ENCODE measurements at regions not wholly inside any gene's neighbourhood (a gene's known extent, or its start where the extent isn't known, plus 50 kb on each side); places are given as distances from the start of the nearest gene placed in this dataset.
"Not testable (repeated sequence)": the region's sequence is repeated elsewhere in the genome, so short reads cannot be mapped to it uniquely, and the experiment has no call there.

- Mint-ChIP-seq H3K36me3 (ENCODE audit: insufficient read depth, unreplicated experiment) (no peaks in the 10 kb centered on the region), H3K9me3 (ENCODE audit: unreplicated experiment) (no peaks in the 10 kb centered on the region), H3K4me1 (ENCODE audit: insufficient read depth, unreplicated experiment) (peaks cover 12% of the 10 kb centered on the region), H3K27me3 (ENCODE audit: insufficient read depth, unreplicated experiment) (no peaks in the 10 kb centered on the region), H3K4me3 (ENCODE audit: unreplicated experiment) (no peak overlapping the region), H3K27ac (ENCODE audit: low read depth, unreplicated experiment) (no peak overlapping the region)
- no TSS peak for BruUV-seq (replicated peaks)
- intact Hi-C loops (cut with micrococcal nuclease): no loop called here
- CTCF ChIA-PET: no interaction called here
- DNase-seq (ENCODE audit: unreplicated experiment): no peak
- TF ChIP-seq CTCF (IDR thresholded peaks at IDR 0.05; ENCODE audit: unreplicated experiment): no peak
- POLR2A ChIA-PET: interaction anchor here (0.6 kb wide), 1 partner anchor 48 kb away, joined by 4 read pairs; no protein-coding TSS in a partner anchor
Observed at GRCh38 chr6:150495126-150495525, 104.6 kb upstream of the PLEKHG1 start.

- Mint-ChIP-seq H3K27ac (ENCODE audit: low read depth, unreplicated experiment) (no peak overlapping the region), H3K4me3 (ENCODE audit: unreplicated experiment) (no peak overlapping the region), H3K36me3 (ENCODE audit: insufficient read depth, unreplicated experiment) (no peaks in the 10 kb centered on the region), H3K4me1 (ENCODE audit: insufficient read depth, unreplicated experiment) (peaks cover 12% of the 10 kb centered on the region), H3K27me3 (ENCODE audit: insufficient read depth, unreplicated experiment) (no peaks in the 10 kb centered on the region), H3K9me3 (ENCODE audit: unreplicated experiment) (no peaks in the 10 kb centered on the region)
- POLR2A ChIA-PET: interaction anchor here (0.7 kb wide), 1 partner anchor 15 kb away, joined by 3 read pairs; no protein-coding TSS in a partner anchor
- CTCF ChIA-PET: no interaction called here
- no peak for DNase-seq (ENCODE audit: unreplicated experiment)
- intact Hi-C loops (cut with micrococcal nuclease): no loop called here
- no peak for TF ChIP-seq CTCF (IDR thresholded peaks at IDR 0.05; ENCODE audit: unreplicated experiment)
- no TSS peak for BruUV-seq (replicated peaks)
Observed at GRCh38 chr6:150496629-150497028, 103.1 kb upstream of the PLEKHG1 start.

GRCh38 chr6:150499882-150500312, 99.8 kb upstream of the PLEKHG1 start:
- no TSS peak for BruUV-seq (replicated peaks)
- H3K27me3 Mint-ChIP-seq (ENCODE audit: insufficient read depth, unreplicated experiment): no peaks in the 10 kb centered on the region
- CTCF ChIA-PET: no interaction called here
- H3K36me3 Mint-ChIP-seq (ENCODE audit: insufficient read depth, unreplicated experiment): no peaks in the 10 kb centered on the region
- H3K4me1 Mint-ChIP-seq (ENCODE audit: insufficient read depth, unreplicated experiment): no peaks in the 10 kb centered on the region
- POLR2A ChIA-PET: no interaction called here
- intact Hi-C loops (cut with micrococcal nuclease): no loop called here
- no peak for DNase-seq (ENCODE audit: unreplicated experiment)
- no peak overlapping the region for H3K27ac Mint-ChIP-seq (ENCODE audit: low read depth, unreplicated experiment)
- TF ChIP-seq CTCF (IDR thresholded peaks at IDR 0.05; ENCODE audit: unreplicated experiment): no peak
- no peaks in the 10 kb centered on the region for H3K9me3 Mint-ChIP-seq (ENCODE audit: unreplicated experiment)
- no peak overlapping the region for H3K4me3 Mint-ChIP-seq (ENCODE audit: unreplicated experiment)

GRCh38 chr6:150500568-150500967, 99.1 kb upstream of the PLEKHG1 start:
- intact Hi-C loops (cut with micrococcal nuclease); CTCF ChIA-PET; H3K4me3 Mint-ChIP-seq (ENCODE audit: unreplicated experiment); BruUV-seq (replicated peaks); H3K27me3 Mint-ChIP-seq (ENCODE audit: insufficient read depth, unreplicated experiment); POLR2A ChIA-PET; H3K9me3 Mint-ChIP-seq (ENCODE audit: unreplicated experiment); DNase-seq (ENCODE audit: unreplicated experiment); H3K36me3 Mint-ChIP-seq (ENCODE audit: insufficient read depth, unreplicated experiment); H3K4me1 Mint-ChIP-seq (ENCODE audit: insufficient read depth, unreplicated experiment); H3K27ac Mint-ChIP-seq (ENCODE audit: low read depth, unreplicated experiment): not testable (repeated sequence)

GRCh38 chr6:150503041-150503440, 96.6 kb upstream of the PLEKHG1 start:
- intact Hi-C loops (cut with micrococcal nuclease): no loop called here
- Mint-ChIP-seq H3K27me3 (ENCODE audit: insufficient read depth, unreplicated experiment) (no peaks in the 10 kb centered on the region), H3K27ac (ENCODE audit: low read depth, unreplicated experiment) (no peak overlapping the region), H3K4me1 (ENCODE audit: insufficient read depth, unreplicated experiment) (no peaks in the 10 kb centered on the region), H3K36me3 (ENCODE audit: insufficient read depth, unreplicated experiment) (no peaks in the 10 kb centered on the region), H3K9me3 (ENCODE audit: unreplicated experiment) (no peaks in the 10 kb centered on the region), H3K4me3 (ENCODE audit: unreplicated experiment) (no peak overlapping the region)
- no TSS peak for BruUV-seq (replicated peaks)
- TF ChIP-seq CTCF (IDR thresholded peaks at IDR 0.05; ENCODE audit: unreplicated experiment): no peak
- POLR2A ChIA-PET: no interaction called here
- CTCF ChIA-PET: no interaction called here
- no peak for DNase-seq (ENCODE audit: unreplicated experiment)
